RCC 7860 (cell line): ENCODE measurements at regions not wholly inside any gene's neighbourhood (a gene's known extent, or its start where the extent isn't known, plus 50 kb on each side); places are given as distances from the start of the nearest gene placed in this dataset.

Experiments used
- DNase-seq: peaks from one replicate; pipeline ENCODE4 v3.0.0-alpha.2; 2015; ENCODE audit warnings: low spot score
- FAIRE-seq: peaks from 2 replicates; lab custom pipeline; 2012; peaks lifted over from hg19 to GRCh38; lab: Jason Lieb, UNC

DNA sequence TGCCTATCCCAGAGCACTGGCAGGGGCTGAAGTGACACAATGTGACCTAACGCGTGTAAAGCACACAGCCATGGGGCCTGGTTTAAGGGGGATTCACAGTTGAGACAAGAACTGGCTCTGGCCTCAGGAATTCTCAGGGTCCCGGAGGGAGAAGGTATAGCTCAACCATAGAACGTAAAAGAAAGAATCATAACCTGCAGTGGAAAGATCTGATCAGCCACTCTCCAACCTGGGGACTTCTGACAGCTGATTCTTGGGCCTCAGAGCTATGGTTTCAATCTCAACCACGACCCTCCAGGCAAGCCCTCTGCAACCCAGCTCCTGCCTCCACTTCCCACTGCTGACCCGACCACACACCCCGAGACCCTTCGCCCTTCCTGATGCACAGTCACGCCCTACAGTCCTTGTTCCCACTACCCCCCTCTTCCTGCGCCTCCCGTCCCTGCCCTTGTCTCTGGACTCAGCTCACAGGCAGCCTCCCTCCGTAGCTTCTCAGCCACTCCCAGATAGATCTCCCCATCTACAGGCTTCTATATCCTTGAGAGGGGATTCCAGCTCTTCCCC, 245.2 kb downstream of the BUB3 start:
- FAIRE-seq, result no peak
- DNase-seq, result no peak

DNA sequence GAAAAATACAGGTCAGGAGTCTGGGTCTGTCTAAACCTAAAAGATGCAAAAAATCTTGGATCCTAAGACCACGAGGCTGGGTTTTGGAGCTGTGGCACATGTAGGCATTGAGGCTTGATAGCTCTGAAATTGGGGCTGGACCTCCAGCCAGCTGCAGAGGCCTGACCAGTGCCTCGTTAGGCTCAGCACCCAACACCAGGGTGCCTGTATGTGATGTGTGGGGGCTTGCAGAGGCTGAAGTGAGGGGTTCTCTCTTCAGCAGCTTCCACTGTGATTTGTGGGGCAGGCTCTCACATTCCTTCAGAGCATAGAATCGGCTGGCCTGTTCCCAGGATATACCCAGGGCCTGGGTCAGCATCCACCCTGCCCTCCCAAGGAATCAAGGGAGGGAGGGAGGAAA, 247.8 kb downstream of the BUB3 start:
- FAIRE-seq (no peak), DNase-seq (no peak)

DNA sequence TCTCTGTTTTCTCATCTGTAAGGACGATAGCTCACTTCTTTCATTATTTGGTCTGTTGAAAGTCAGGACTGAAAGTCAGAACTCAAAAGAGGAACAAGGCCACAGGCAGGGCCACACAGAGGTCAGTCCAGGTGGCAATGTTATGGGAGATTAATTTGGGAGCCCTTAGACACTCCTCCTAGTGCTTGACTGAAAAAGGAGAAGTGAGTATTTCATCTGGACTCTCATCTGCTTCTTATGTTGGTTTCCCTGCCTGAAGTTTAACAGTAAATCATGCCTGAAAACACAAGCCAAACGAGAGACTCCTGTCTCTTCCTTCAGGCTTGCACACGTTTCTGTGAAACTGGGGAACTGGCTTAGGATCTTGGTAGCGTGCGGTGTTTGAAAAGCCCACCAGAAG, 248.5 kb downstream of the BUB3 start:
- DNase-seq (no peak), FAIRE-seq (no peak)

DNA sequence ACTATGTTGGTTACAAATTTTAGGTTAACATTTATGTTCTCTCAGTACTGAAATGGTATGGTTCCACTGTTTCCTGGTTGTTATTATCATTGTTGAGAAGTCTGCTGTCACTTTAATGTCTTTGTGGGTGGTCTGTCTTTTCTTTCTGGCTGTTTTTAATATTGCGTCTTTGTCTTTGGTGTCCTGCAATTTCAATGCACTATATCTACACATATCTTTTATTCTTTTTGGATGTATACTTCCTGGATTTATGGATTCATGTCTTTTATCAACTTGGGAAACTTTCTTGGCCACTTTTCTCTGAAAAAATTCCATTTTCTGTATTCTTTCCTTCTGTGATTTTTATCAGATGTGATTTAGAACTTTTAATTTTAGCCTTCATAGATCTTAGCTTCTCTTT, 250.2 kb downstream of the BUB3 start:
- FAIRE-seq (no peak), DNase-seq (no peak)

DNA sequence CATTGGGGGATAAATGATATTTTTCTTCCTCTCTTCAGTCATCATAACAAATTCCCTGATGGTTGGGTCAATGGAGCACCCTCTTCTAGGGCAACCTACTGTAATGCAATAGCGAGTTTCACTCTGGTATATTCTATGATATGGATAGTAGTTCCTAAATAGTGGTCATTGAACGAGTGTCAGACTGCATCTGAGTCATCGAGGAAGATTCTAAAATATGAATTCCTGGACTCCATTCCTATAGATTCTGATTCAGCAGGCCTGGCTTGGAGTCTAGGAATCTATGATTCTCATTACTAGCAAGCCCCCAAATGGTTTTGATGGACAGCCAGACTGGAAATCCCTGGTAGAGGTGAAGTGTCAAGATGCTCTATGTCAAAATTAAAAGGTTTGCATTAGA, 254.5 kb downstream of the BUB3 start:
- FAIRE-seq (no peak), DNase-seq (no peak)

DNA sequence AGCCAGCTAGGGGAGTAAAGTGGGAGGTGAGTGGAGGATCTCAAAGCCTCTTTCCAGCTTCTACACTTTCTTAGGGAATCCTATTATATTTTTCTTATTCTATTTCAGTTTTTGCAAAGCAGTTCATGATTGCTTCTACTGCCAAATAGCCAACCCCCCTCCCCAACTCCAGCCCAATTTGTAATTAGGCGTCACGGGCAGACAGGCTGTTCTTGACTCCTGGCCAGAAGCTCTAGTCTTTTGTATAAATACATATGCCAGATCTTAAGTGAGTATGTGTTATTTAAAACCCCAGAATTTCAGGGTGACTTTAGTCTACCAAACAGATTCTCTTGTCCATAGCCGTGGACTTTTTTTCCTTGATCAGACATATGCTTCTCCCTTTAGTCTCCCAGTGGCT, 255.2 kb downstream of the BUB3 start:
- DNase-seq (no peak), FAIRE-seq (no peak)

DNA sequence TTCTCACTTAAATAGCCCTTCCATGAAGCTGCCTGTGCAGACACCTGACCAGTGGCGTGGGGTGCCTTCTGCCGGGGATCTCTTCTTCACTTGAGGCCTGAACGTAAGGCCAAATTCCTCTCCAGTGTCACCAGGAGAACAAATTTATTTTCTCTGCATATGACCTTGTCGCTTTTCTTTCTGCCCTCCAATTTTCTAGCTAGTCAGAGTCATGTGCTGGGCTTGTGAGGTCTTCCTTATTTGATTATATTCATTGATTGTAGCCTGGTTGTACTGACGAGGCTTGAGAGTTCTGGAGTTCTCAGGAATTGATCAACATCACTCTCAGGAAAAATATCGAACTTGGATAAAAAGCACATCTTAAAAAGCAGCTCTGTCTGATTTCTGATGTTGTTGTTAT, 255.7 kb downstream of the BUB3 start:
- DNase-seq (no peak), FAIRE-seq (no peak)

DNA sequence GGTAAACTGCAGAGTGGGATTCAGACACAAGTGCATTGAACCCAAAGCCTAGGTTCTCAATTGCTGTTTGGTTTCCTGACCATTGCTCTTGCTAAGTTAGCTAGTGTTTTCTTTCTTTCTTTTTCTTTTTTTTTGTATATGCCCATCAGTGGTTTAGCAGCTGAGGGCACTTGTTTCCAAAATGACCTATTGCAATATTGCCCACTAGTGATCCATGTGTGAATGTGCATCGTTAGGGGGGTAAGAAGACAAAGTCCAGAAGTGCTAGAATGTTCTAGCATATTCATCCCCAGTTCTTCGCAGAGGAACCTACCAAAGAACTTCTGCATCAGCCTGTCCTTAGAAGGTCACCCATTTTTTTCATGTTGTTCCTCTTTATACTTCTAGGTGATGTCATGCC, 252.8 kb upstream of the GPR26 start:
- no peak for FAIRE-seq
- DNase-seq, result no peak

- no peak for FAIRE-seq
- no peak for DNase-seq
These were observed 250.6 kb upstream of the GPR26 start for GRCh38 chr10:123415523-123415922.

DNA sequence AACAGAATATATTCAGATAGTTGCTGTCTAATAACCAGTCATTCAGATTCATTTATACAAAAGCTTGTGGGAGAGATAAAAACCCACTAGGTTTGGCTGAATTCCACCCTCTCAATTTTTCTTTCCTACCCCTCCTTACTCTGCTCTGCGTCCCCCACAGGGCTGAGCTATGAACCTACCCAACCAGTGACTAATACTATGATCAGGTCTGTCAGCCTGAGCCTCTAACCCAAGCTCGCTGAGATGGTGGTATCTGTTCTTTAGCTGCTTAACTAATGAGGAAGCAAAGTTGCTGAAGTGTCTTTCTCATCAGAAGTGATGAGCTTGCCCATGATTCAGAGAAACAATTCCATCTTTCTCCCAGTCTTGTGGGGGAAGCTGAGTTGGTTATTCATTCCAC, 248.7 kb upstream of the GPR26 start:
- FAIRE-seq (no peak), DNase-seq (no peak)

- DNase-seq, result no peak
- FAIRE-seq, result no peak
These were observed 244.7 kb upstream of the GPR26 start for GRCh38 chr10:123421461-123421860.

DNA sequence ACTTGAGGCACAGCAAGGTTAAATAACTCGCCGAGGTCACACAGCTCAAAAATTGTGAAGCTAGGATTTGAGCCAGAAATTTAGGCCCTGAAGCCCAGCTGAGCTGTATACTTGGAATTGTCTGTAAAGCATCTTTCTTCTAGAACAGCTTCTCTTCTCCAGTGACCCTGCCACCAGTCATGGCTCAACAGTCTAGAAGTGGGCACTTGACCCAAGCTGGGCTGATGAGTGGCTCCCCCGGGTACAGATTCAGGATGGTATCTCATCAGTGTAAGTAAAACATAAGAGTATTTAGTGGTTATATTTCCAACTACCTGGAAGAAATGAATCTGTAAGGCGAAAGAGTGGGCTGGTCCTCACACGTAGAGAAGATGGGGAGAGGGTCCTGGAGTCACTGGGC, 243.9 kb upstream of the GPR26 start:
- FAIRE-seq (no peak), DNase-seq (no peak)

GRCh38 chr10:123424537-123424936, 241.6 kb upstream of the GPR26 start:
- FAIRE-seq, result no peak
- no peak for DNase-seq

DNA sequence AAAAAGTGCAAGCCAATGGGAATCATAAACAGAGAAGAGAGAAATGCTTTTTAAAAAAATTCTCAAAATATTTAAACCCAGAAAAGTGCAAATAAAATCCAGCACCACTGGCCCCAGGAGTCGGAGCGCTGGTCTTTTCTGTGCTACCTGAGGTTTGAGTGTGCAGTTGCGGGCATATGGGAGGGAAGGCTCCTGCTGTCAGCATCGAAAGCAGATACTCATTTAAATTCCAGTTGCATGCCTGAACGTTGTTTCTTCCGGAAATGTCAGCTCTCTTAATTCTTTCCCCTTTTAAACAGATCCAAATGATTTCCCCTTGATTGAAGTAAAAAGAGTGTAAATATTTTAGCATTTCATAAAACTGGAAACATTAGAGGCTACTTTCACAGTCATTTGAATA, 240.5 kb upstream of the GPR26 start:
- FAIRE-seq, result no peak
- DNase-seq, result no peak

DNA sequence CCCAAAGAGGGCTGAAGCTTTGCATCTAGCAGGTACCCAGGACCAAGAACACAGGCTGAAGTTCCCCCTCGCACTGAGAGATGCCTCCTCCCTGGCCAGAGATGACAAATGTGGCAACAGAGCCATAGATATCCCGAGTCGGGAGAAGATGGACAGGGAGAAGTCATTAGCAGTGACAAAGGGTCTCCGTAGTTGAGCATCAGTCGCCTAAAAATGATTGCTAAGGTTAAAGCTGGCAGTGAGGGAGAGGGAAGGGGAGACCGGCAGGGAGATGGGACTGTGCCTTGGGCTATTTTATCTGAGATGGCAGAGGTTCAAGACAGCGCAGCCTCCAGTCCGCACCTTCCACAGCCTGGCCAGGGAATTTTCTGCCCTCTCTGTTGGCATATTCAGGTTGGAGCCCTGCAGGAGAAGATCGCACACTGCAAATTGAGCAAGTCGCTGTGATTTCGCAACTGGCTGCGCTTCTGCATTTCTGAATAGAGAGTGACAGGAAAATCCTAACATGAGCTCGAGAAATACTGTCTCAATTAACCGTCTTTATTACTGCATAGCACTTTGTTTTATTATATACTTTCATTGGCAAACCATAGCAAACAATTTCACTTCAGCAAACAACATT, 238.9 kb upstream of the GPR26 start:
- DNase-seq, result no peak
- FAIRE-seq, result no peak

DNA sequence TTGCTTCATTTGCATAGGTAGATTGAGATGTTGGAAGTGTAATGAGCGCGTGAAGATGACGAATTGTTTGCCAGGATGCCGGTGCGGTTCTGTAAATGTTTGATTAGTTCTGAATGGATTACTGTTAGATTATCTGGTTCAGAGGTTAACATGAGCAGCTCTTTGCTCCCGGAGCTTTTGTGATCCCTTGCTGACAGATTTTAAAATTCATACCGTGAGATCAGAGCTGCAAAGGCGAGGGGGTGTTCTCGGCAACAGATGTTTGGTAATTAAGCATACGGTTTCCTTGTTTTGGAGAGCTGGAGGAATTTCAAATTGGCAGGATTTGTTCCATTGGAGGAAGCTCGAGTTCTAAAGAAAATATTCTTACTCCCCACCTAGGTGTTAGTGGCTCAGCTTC, 237.8 kb upstream of the GPR26 start:
- no peak for FAIRE-seq
- DNase-seq, result no peak

- FAIRE-seq, result no peak
- no peak for DNase-seq
These were observed 236.4 kb upstream of the GPR26 start for GRCh38 chr10:123429706-123430221.

GRCh38 chr10:123433539-123433938, 232.6 kb upstream of the GPR26 start:
- no peak for DNase-seq
- no peak for FAIRE-seq

- FAIRE-seq, result no peak
- no peak for DNase-seq
These were observed 231.6 kb upstream of the GPR26 start for GRCh38 chr10:123434435-123435039.

DNA sequence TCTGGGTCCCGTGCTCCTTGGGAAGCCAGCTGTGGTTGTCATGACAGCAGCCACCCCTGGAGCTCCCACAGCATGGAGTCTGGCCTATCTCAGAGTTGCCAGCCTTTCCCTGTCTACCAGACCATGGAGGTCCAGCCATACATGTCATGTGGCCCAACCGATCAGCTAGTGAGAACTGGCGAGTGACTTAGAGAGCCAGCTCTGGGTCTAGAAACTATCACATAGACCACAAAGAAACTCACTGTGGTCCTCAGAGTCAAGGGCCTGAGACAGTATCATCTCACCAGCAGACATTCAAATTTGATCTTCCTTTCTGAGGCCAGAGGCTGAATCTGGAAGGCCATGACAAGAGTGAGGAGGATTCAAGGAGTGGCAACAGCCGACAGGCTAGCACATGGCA, 223.3 kb upstream of the GPR26 start:
- DNase-seq (no peak), FAIRE-seq (no peak)

DNA sequence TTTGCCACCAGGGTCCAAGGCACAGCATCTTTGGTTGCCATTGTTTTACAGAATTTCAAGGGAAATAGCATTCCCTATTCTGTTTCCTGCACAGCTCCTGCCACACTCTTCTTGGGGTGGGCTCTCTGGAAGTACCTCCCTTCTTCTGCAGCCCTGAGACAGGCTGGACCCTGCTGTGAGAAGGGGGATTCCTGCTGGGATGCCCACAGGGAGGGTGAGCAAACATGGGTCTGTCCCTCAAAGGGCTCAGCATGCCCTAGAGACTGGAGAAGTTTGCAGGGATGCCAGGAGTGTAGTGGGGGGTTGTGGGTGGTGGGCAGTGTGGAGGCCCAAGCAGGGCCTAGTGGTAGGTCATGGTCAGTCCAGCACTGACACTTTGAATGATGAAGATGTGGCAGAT, 222.2 kb upstream of the GPR26 start:
- FAIRE-seq (no peak), DNase-seq (no peak)

GRCh38 chr10:123445261-123445775, 220.8 kb upstream of the GPR26 start:
- no peak for DNase-seq
- no peak for FAIRE-seq
